Heart right ventricle (tissue), 16 donors: ENCODE measurements at regions not wholly inside any gene's neighbourhood (a gene's known extent, or its start where the extent isn't known, plus 50 kb on each side); places are given as distances from the start of the nearest gene placed in this dataset.

ENCODE experiments used
- ATAC-seq, 8 donors: fragments of 200-7000 bp; cut with Tn5 transposase; one replicate each; pipeline ENCODE4 v1.9.1; 2020; ENCODE audit warnings: mild to moderate bottlenecking in 8 of 8, moderate library complexity in 8 of 8, moderate number of reproducible peaks in 1 of 8
- DNase-seq, 2 donors: peaks; one replicate each; pipeline ENCODE4 v3.0.0-alpha.2; 2020
- H3K27ac ChIP-seq, 10 donors: fragments of 200-600 bp; sonication (generic) in 2 of 10; one replicate each; pipeline versions ENCODE4 v1.5.0 to v1.8.0; 2020 to 2022; ENCODE audit warnings: mild to moderate bottlenecking in 3 of 10
- H3K27me3 ChIP-seq, 7 donors: fragments of 200-600 bp; one replicate each; pipeline ENCODE4 v1.8.0; 2021 to 2022; ENCODE audit warnings: mild to moderate bottlenecking in 2 of 7
- H3K36me3 ChIP-seq, 9 donors: fragments of 200-600 bp; sonication (generic) in 1 of 9; one replicate each; pipeline versions ENCODE4 v1.5.0 to v1.8.0; 2020 to 2022; ENCODE audit warnings: mild to moderate bottlenecking in 2 of 9
- H3K4me1 ChIP-seq, 9 donors: fragments of 200-600 bp; sonication (generic) in 1 of 9; one replicate each; pipeline versions ENCODE4 v1.5.0 to v1.8.0; 2020 to 2022; ENCODE audit warnings: mild to moderate bottlenecking in 4 of 9
- H3K4me3 ChIP-seq, 10 donors: fragments of 200-600 bp; sonication (generic) in 2 of 10; one replicate each; pipeline versions ENCODE4 v1.5.0 to v1.8.0; 2020 to 2022; ENCODE audit warnings: mild to moderate bottlenecking in 7 of 10, moderate library complexity in 2 of 10
- H3K9me3 ChIP-seq, 11 donors: fragments of 200-600 bp in 10 of 11; sonication (generic) in 2 of 11; one replicate each; pipeline versions ENCODE4 v1.5.0 to v1.8.0; 2013 to 2022; ENCODE audit warnings: mild to moderate bottlenecking in 2 of 11, control low read depth in 1 of 11, moderate library complexity in 1 of 11
- WGBS, 2 donors: extraction: QIAGEN DNeasy Blood & Tissue Kit; methylation state at CpG; one replicate each; pipeline ENCODE4 v1.1.7; 2013; ENCODE audit warnings: inconsistent platforms in 1 of 2; 5-methylcytosine and 5-hydroxymethylcytosine counted together
- intact Hi-C, 10 donors: fragments of 100-400 bp; cut with DNase I; formaldehyde crosslinking; loops; one replicate each; pipeline versions ENCODE4 v1.11.1 to v1.14.2; 2022
- TF ChIP-seq, protein P1 (sequence below), 9 donors: fragments of 200-600 bp; sonication (generic) in 2 of 9; IDR thresholded peaks; one replicate each; pipeline versions ENCODE4 v1.5.0 to v1.8.0; 2021 to 2022; ENCODE audit warnings: antibody characterized with exemption in 9 of 9, mild to moderate bottlenecking in 5 of 9, moderate library complexity in 1 of 9
- donor health status: Arrhythmogenic right ventricular cardiomyopathy.
- donor health status: ischemic (EF 13 %, LVEDD 7.1; RV severe dilation, severe dysfunction).
- donor health status: healthy with polysubstance abuse.
- donor health status: DM: no; HTN: yes; CAD: no.
- donor health status: DM: no; HTN: no; CAD: no.
- donor health status: ischemic (EF 25% LVEDD 6.9; RV normal size, moderate dysfunction).
- donor health status: ischemic (EF 25% LVEDD 5.7; RV mildly dilated, moderate dysfunction).
- donor health status: healthy.
- donor health status: DM: yes; HTN: yes; CAD: no.
- donor health status: Ischemic cardiomyopathy.
- donor health status: ischemic (EF 35%, LVEDD 5.7; RV mildly dilated, moderate dysfunction).
- donor health status: nonischemic (EF 11% LVEDD 7.7; RV severe dilation, severe dysfunction).
- donor health status: DM: yes; HTN: yes; CAD: no.
- donor health status: PGD.
- donor health status: ischemic (EF 29% LVEDD 5.4; RV normal size, mild dysfunction).
- donor health status: nonischemic (EF 23%, LVEDD 6.1; RV moderate dilation, normal function).

DNA sequence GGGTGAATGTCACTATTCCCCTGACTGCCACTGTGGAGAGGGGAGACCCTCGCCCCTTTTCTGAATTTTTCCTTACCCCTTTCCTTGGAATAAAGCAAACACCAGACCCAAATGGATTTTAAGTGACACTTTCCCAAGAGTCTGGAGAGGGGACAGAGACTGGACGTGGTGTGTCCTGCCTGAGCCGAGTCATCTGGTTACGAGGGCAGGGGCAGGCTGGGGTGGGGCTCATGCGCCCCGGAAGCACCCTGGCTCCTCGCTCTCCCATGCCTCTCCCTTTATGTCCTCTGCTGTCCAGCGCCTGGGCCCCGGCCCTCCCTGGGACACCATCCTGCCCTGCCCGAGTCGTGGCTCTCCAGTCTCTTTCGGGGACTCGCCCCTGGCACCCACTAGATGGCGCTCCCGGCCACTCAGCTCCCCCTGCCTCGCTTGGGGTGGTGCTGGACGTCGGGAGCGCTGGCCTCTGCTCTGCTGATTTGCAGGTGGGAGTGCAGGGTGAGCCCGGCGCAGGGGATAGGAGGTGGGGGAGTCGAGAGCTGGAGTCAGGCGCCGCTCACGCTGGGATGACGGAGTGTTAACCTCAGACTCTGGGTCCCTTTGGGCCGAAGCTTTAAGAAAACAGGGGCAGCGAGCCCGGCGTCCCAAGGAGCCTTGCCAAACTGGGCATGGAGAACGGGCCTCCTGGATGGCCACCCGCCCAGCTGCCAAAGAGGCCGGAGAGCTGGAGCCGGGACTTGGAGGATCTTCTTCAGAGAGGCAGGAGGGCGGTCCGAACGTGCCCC is 89.8 kb downstream of the RPS6KA4 start:
- DNase-seq = peak; percentile 78 to 86
- intact Hi-C loops = loop anchor here in 8 of 10 donors (1.0 to 5.0 kb wide), 3 partner anchors 204 to 205 kb away; no protein-coding TSS in a partner anchor
- peaks cover 0 to 42% (median 25%) of the 10 kb centered on the region in 7 donors for H3K27me3 ChIP-seq

DNA sequence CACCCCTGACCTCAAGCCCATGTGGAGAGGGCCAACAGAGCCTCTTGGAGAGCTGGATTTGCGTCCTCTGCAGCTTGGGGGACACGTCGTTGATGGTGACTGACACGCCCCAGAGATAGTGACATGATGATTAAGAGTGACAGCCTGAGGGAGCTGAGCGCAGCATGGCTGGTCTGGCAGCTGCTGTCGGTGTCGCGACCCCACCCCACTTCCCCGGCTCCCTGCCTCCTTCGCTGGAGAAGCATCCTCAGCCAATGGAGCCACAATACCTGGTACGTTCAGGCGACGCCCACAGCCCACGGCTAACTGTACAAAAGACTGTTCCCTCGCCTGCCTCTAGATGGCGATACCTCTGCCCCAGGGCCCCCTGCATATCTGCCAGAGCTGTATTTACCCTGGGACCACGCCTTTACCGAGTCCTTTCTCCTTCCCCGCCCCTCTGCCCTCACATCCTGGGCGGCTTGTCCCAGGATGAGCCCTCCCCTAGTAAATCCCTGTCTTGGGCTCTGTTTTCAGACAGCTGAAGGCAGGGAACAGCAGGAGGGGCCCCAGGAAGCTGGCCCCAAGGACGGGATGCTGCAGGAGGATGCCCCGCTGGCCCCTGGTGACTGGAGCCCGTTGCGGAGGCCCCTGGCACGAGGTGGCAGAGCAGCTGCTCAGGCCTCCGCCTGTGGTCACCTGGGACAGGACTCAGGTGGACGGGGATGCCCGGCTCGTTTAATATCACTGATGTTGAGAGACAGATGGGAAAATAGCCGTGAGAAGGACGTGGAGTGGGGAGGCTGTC is 90.6 kb downstream of the RPS6KA4 start:
- peak overlapping the region in 2 of 10 donors; percentile 60 to 83 for H3K27ac ChIP-seq

More for the DNA sequence above, 89.8 kb downstream of the RPS6KA4 start:
- ATAC-seq = peak; percentile 95 to 98 (median 96)
- no peaks in the 10 kb centered on the region for H3K36me3 ChIP-seq
- 2 to 4% methylated on average over 37 of the region's 37 CpGs for WGBS, 2 donors
- H3K9me3 ChIP-seq = peaks cover 0 to 9% (median 0%) of the 10 kb centered on the region in 11 donors
- H3K4me1 ChIP-seq = peaks cover 9 to 32% (median 17%) of the 10 kb centered on the region in 9 donors
- peak overlapping the region in 5 of 10 donors; percentile 5 to 83 (median 46) for H3K27ac ChIP-seq
- TF ChIP-seq, protein P1, sequence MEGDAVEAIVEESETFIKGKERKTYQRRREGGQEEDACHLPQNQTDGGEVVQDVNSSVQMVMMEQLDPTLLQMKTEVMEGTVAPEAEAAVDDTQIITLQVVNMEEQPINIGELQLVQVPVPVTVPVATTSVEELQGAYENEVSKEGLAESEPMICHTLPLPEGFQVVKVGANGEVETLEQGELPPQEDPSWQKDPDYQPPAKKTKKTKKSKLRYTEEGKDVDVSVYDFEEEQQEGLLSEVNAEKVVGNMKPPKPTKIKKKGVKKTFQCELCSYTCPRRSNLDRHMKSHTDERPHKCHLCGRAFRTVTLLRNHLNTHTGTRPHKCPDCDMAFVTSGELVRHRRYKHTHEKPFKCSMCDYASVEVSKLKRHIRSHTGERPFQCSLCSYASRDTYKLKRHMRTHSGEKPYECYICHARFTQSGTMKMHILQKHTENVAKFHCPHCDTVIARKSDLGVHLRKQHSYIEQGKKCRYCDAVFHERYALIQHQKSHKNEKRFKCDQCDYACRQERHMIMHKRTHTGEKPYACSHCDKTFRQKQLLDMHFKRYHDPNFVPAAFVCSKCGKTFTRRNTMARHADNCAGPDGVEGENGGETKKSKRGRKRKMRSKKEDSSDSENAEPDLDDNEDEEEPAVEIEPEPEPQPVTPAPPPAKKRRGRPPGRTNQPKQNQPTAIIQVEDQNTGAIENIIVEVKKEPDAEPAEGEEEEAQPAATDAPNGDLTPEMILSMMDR (IDR thresholded peaks at IDR 0.05) = peak; percentile 79 to 93 (median 87)
- H3K4me3 ChIP-seq = peak overlapping the region in 9 of 10 donors; percentile 20 to 46 (median 42)

DNA sequence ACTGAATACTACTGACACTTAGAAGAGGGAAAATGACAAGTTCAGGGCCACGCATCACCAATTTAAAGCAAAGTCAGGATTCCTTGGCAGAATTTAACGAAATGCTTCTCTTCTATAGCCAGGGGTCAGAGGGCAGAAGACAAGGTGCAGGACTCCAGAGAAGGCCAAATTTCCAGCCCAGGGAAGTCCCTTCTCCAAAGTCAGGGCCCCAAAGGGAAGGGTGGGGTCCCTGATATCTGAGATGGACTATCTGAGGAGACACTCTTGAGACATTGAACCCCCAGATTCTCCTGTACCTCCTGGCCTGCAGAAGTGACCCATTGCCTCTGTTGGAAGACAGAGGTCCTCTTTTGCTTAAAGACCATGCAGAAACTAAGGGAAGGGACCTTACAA is 91.2 kb downstream of the RPS6KA4 start:
- TF ChIP-seq, protein P1 (IDR thresholded peaks at IDR 0.05) = no peak
- no peak overlapping the region for H3K27ac ChIP-seq
- no peaks in the 10 kb centered on the region for H3K36me3 ChIP-seq
- H3K4me1 ChIP-seq = peaks cover 9 to 32% (median 17%) of the 10 kb centered on the region in 9 donors
- WGBS, 2 donors = 85 to 90% methylated on average over 2 of the region's 2 CpGs
- intact Hi-C loops = loop anchor here in 1 of 10 donors (10.0 kb wide), 1 partner anchor 205 kb away; no protein-coding TSS in a partner anchor
- H3K27me3 ChIP-seq = peaks cover 0 to 36% (median 19%) of the 10 kb centered on the region in 7 donors
- no peak overlapping the region for H3K4me3 ChIP-seq
- H3K9me3 ChIP-seq = peaks cover 0 to 12% (median 0%) of the 10 kb centered on the region in 11 donors
- DNase-seq = no peak
- ATAC-seq = no peak

More for the DNA sequence above, 90.6 kb downstream of the RPS6KA4 start:
- Histone ChIP-seq H3K9me3 (peaks cover 0 to 12% (median 0%) of the 10 kb centered on the region in 11 donors), H3K4me1 (peaks cover 9 to 32% (median 17%) of the 10 kb centered on the region in 9 donors), H3K4me3 (peak overlapping the region in 9 of 10 donors; percentile 20 to 46 (median 42)), H3K27me3 (peaks cover 0 to 40% (median 22%) of the 10 kb centered on the region in 7 donors), H3K36me3 (no peaks in the 10 kb centered on the region)
- WGBS, 2 donors = 20 to 25% methylated on average over 31 of the region's 31 CpGs
- TF ChIP-seq, protein P1 (IDR thresholded peaks at IDR 0.05) = peak; percentile 58 to 89 (median 80)
- ATAC-seq = peak; percentile 72 to 90 (median 84)
- DNase-seq = peak; percentile 33 to 48
- intact Hi-C loops = loop anchor here in 9 of 10 donors (1.0 to 10.0 kb wide), 4 partner anchors 203 to 205 kb away; no protein-coding TSS in a partner anchor

DNA sequence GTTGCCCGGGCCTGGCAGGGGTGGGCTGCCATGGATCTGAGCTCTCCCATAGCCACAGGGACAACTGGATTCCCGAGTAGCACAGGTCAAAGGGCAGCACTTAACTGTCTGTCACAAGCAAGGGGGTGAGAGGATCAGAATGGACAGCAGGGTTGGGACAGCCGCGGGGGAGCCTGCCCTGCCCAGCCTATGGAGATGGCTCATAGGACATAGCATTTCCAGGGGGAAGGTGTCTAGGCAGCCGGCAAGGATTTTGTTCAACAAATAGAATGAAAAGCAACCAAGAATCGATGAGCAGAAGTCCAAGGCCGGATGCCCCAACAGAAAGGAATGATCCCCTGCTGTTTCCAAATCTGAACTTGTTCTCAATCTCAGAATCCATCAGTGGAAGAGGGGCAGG is 92.9 kb downstream of the RPS6KA4 start:
- no peak for ATAC-seq
- Histone ChIP-seq H3K27me3 (peaks cover 0 to 28% (median 19%) of the 10 kb centered on the region in 7 donors), H3K4me3 (no peak overlapping the region), H3K9me3 (peaks cover 0 to 12% (median 0%) of the 10 kb centered on the region in 11 donors), H3K27ac (no peak overlapping the region), H3K36me3 (no peaks in the 10 kb centered on the region), H3K4me1 (peaks cover 9 to 31% (median 17%) of the 10 kb centered on the region in 9 donors)
- no peak for DNase-seq
- TF ChIP-seq, protein P1 (IDR thresholded peaks at IDR 0.05) = no peak
- intact Hi-C loops = loop anchor here in 1 of 10 donors (10.0 kb wide), 1 partner anchor 203 kb away; no protein-coding TSS in a partner anchor
- 66% methylated on average over 7 of the region's 7 CpGs for WGBS, 2 donors
